RWPE1 (cell line): ENCODE measurements at regions not wholly inside any gene's neighbourhood (a gene's known extent, or its start where the extent isn't known, plus 50 kb on each side); places are given as distances from the start of the nearest gene placed in this dataset.
"Not testable (repeated sequence)": the region's sequence is repeated elsewhere in the genome, so short reads cannot be mapped to it uniquely, and the experiment has no call there.

Experiments used
- CTCF ChIA-PET: fragments of 350-600 bp; sonication (Branson Sonifier 250); formaldehyde crosslinking; extraction: SDS; loops from one replicate; lab custom pipeline; 2021; lab: Yijun Ruan, JAX
- POLR2A ChIA-PET: fragments of 400-600 bp; formaldehyde crosslinking; extraction: SDS; loops from one replicate; lab custom pipeline; 2020; ENCODE audit warnings: antibody characterized with exemption; ENCODE audit not compliant: low non-redundant PET; lab: Yijun Ruan, JAX
- DNase-seq: peaks from one replicate; pipeline ENCODE4 v3.0.0; 2012; ENCODE audit warnings: low spot score
- H3K27ac ChIP-seq: fragments of 450-650 bp; 2 replicates; pipeline ENCODE4 v1.5.1; 2017
- TF ChIP-seq, protein P1 (sequence below): fragments of 450-650 bp; conservative IDR thresholded peaks from 2 replicates; pipeline ENCODE4 v1.5.1; 2017; ENCODE audit warnings: low read depth, mild to moderate bottlenecking

DNA sequence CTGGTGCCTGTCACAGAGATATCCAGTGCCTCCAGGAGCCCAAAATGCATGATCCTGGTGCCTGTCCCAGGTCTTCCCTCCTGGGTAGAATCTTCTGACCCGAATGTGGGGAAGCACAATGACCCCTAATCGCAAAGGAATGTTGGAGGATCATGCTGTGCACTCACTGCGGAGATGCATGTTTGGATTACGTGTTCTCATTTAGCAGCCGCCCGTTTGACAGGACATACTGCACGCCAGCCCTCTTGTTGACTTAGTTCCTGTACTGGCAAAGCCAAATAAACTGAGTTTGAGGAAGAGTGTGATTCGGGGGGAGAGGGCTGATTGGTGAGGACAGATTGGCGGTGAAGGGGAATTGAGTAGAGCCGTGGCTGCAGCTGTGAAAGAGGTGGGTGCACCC, 85.9 kb upstream of the SIM2 start:
- CTCF ChIA-PET, result interaction anchor here (1.3 kb wide), 1 partner anchor 18 kb away, joined by 3 read pairs; no protein-coding TSS in a partner anchor
- H3K27ac ChIP-seq, result no peak overlapping the region

DNA sequence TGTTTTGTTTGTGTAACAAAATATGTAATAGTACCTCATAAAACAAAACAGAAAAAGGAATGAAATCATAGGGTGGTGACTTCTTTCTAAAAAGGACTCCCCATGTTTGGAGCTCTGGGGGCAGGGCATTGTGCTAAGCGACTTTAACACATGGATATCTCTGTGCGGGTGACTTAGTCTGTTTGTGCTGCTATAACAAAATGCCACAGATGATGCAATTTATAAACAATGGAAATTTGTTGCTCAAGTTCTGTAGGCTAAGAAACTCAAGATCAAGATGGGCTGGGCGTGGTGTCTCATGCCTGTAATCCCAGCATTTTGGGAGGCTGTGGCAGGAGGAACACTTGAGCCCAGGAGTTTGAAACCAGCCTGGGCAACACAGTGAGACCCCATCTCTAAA, 85.4 kb upstream of the SIM2 start:
- ChIA-PET CTCF (no interaction called here), POLR2A (no interaction called here)
- H3K27ac ChIP-seq, result no peak overlapping the region
- TF ChIP-seq, protein P1, sequence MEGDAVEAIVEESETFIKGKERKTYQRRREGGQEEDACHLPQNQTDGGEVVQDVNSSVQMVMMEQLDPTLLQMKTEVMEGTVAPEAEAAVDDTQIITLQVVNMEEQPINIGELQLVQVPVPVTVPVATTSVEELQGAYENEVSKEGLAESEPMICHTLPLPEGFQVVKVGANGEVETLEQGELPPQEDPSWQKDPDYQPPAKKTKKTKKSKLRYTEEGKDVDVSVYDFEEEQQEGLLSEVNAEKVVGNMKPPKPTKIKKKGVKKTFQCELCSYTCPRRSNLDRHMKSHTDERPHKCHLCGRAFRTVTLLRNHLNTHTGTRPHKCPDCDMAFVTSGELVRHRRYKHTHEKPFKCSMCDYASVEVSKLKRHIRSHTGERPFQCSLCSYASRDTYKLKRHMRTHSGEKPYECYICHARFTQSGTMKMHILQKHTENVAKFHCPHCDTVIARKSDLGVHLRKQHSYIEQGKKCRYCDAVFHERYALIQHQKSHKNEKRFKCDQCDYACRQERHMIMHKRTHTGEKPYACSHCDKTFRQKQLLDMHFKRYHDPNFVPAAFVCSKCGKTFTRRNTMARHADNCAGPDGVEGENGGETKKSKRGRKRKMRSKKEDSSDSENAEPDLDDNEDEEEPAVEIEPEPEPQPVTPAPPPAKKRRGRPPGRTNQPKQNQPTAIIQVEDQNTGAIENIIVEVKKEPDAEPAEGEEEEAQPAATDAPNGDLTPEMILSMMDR, result no peak
- no peak for DNase-seq

More for the DNA sequence above, 85.9 kb upstream of the SIM2 start:
- no peak for DNase-seq
- TF ChIP-seq, protein P1, result no peak
- POLR2A ChIA-PET, result no interaction called here

DNA sequence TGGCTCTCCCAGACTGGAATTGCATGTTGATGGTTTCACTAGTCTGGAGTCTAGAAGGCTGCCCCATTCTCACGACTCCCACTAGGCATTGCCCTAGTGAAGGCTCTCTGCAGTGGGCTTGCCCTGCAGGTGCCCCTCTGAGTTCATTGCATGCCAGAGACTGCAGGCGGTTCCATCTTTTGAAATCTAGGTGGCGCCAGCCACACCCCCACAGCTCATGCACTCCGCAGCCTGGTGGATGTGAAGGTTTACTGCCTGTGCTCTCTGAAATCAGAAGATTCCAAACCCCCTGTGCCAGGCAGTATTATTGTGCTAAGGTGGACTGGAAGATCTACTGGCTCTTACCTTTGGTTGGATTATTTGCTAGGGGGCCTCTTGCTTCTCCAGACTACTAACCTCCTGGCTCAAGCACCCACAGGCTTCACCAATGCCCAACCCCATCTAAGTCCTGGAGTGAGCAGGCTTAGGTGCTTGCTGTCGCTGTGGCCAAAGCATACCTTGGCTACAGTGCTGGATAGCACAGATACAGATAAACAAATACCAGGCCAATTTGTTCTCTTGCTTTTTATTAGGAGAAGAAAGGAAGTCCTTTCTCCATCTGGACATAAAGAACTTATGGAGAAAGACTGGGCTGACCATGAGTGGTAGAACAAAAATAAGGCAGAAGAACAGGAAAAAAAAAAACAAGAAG, 83.5 kb upstream of the SIM2 start:
- CTCF ChIA-PET, result interaction anchor here (0.6 to 0.7 kb wide), 2 partner anchors 39 to 54 kb away, joined by 3 read pairs; no protein-coding TSS in a partner anchor
- TF ChIP-seq, protein P1, result no peak
- POLR2A ChIA-PET, result no interaction called here
- no peak overlapping the region for H3K27ac ChIP-seq
- no peak for DNase-seq

DNA sequence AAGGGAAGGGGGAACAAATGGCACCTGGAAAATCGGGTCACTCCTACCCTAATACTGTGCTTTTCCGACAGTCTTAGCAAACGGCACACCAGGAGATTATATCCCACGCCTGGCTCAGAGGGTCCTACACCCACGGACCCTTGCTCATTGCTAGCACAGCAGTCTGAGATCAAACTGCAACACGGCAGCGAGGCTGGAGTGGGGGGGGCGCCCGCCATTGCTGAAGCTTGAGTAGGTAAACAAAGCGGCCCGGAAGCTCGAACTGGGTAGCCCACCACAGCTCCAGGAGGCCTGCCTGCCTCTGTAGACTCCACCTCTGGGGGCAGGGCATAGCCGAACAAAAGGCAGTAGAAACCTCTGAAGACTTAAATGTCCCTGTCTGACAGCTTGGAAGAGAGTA, 82.1 kb upstream of the SIM2 start:
- POLR2A ChIA-PET, DNase-seq, CTCF ChIA-PET, H3K27ac ChIP-seq: not testable (repeated sequence)

DNA sequence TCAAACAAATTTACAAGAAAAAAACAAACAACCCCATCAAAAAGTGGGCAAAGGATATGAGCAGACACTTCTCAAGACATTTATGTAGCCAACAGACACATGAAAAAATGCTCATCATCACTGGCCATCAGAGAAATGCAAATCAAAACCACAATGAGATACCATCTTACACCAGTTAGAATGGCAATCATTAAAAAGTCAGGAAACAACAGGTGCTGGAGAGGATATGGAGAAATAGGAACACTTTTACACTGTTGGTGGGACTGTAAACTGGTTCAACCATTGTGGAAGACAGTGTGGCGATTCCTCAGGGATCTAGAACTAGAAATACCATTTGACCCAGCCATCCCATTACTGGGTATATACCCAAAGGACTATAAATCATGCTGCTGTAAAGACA, 77.1 kb upstream of the SIM2 start:
- H3K27ac ChIP-seq, DNase-seq, CTCF ChIA-PET, POLR2A ChIA-PET: not testable (repeated sequence)

DNA sequence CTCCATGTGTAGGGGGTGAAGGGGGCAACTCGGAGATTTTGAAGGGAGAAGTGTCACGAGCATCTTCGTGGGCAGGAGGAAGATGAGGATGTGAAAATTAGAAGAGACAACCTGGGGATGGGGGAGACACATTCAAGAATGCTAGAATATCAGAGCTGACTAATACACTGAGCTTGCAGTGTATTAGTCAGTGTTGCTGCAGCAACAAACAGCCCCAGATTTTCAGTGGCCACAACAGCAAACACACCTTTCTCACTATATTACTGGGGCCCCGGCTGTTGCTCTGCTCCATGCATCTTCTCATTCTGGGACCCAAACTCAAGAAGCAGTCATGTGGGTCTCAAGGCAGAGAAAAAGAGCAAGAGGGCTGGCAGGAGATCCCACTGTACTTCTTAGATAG, 74.8 kb upstream of the SIM2 start:
- TF ChIP-seq, protein P1, result no peak
- ChIA-PET CTCF (no interaction called here), POLR2A (no interaction called here)
- no peak overlapping the region for H3K27ac ChIP-seq
- DNase-seq, result no peak

DNA sequence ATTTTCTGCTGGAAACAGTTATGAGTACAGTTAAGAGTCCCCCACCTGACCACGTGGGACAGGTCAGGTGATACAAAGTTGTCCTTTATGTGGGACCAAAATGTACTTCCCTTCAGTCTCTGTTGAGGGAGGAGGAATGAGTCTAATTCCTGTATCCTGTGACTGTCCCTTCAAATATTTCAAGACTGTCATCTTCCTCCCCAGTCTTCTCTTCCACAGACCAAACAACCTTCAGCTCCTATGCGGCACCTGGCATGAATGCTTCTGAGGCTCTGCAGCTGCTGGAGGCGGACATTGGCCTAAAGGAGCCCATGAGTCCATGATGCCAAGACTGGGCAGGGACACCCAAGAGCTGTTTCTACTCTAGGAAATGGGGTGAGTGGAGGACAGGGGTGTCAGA, 72.1 kb upstream of the SIM2 start:
- DNase-seq, result no peak
- TF ChIP-seq, protein P1, result no peak
- H3K27ac ChIP-seq, result no peak overlapping the region
- POLR2A ChIA-PET, result no interaction called here
- CTCF ChIA-PET, result interaction anchor here (0.8 kb wide), 1 partner anchor 106 kb away, joined by 3 read pairs; no protein-coding TSS in a partner anchor
